ENCODE measurements at regions not wholly inside any gene's neighbourhood (a gene's known extent, or its start where the extent isn't known, plus 50 kb on each side); places are given as distances from the start of the nearest gene placed in this dataset.

DNA sequence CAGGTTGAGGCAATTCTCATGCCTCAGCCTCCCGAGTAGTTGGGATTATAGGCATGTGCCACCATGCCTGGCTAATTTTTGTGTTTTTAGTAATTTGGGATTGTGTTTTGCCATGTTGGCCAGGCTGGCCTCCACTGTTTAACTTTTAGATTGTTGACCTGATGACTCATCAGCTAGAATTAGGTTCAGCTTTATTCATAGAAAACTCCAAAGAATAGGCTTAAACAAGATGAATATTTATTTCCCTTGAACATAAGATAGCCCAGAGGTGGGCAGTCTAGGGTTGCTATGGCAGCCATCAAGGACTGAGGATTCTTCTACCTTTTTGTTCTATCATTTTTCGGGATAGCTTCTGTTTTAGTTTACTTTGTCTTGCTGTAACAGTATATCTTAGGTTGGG is 99.6 kb upstream of the SELENOK start (continued):
- TF ChIP-seq, protein P1, sequence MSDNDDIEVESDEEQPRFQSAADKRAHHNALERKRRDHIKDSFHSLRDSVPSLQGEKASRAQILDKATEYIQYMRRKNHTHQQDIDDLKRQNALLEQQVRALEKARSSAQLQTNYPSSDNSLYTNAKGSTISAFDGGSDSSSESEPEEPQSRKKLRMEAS (IDR thresholded peaks at IDR 0.05) = no peak
- TF ChIP-seq CHD2 (IDR thresholded peaks at IDR 0.05; ENCODE audit: low read length) (no peak), JUND (IDR thresholded peaks at IDR 0.05; ENCODE audit: low read length) (no peak), RBBP5 (IDR thresholded peaks at IDR 0.05; ENCODE audit: borderline replicate concordance, low read depth, low read length) (no peak), PHF8 (conservative IDR thresholded peaks at IDR 0.05; ENCODE audit: low read depth, low read length) (no peak), SIX5 (IDR thresholded peaks at IDR 0.05; ENCODE audit: low read depth, low read length) (no peak)

Measured in H1 (cell line).